Liver (tissue), 8 donors: ENCODE measurements at regions not wholly inside any gene's neighbourhood (a gene's known extent, or its start where the extent isn't known, plus 50 kb on each side); places are given as distances from the start of the nearest gene placed in this dataset.

Experiments
- DNase-seq: peaks from one replicate; pipeline ENCODE4 v3.0.0-alpha.2; 2017; ENCODE audit warnings: low spot score
- H3K27ac ChIP-seq, 2 donors: one replicate each; pipeline ENCODE4 v1.7.0; 2013; ENCODE audit warnings: inconsistent platforms in 2 of 2, low read length in 2 of 2, control low read depth in 1 of 2, low read depth in 1 of 2, mild to moderate bottlenecking in 1 of 2
- H3K27me3 ChIP-seq, 4 donors: one replicate each; pipeline versions ENCODE4 v1.6.1 to v1.7.0; 2013; ENCODE audit warnings: low read length in 3 of 4, inconsistent platforms in 1 of 4, mild to moderate bottlenecking in 1 of 4, moderate library complexity in 1 of 4; ENCODE audit not compliant: control insufficient read depth in 4 of 4, insufficient read depth in 4 of 4
- H3K36me3 ChIP-seq, 4 donors: one replicate each; pipeline versions ENCODE4 v1.6.1 to v1.7.0; 2013; ENCODE audit warnings: low read length in 3 of 4, mild to moderate bottlenecking in 3 of 4, low read depth in 1 of 4, moderate library complexity in 1 of 4; ENCODE audit not compliant: control insufficient read depth in 4 of 4, insufficient read depth in 3 of 4
- H3K4me1 ChIP-seq, 4 donors: one replicate each; pipeline versions ENCODE4 v1.6.1 to v1.7.0; 2013; ENCODE audit warnings: low read length in 3 of 4, mild to moderate bottlenecking in 3 of 4, moderate library complexity in 1 of 4; ENCODE audit not compliant: control insufficient read depth in 4 of 4, insufficient read depth in 4 of 4
- H3K4me3 ChIP-seq, 3 donors: one replicate each; pipeline versions ENCODE4 v1.6.1 to v1.7.0; 2013; ENCODE audit warnings: low read length in 3 of 3, control low read depth in 1 of 3, low read depth in 1 of 3, mild to moderate bottlenecking in 1 of 3
- H3K9ac ChIP-seq, 2 donors: one replicate each; pipeline ENCODE4 v1.7.0; 2013; ENCODE audit warnings: low read length in 2 of 2, mild to moderate bottlenecking in 2 of 2, moderate library complexity in 2 of 2, control low read depth in 1 of 2, low read depth in 1 of 2
- H3K9me3 ChIP-seq, 4 donors: one replicate each; pipeline versions ENCODE4 v1.6.1 to v1.7.0; 2013; ENCODE audit warnings: low read length in 3 of 4; ENCODE audit not compliant: control insufficient read depth in 4 of 4
- ATF3 ChIP-seq: IDR thresholded peaks from 2 replicates; pipeline ENCODE4 v1.6.1; 2016; ENCODE audit warnings: antibody characterized with exemption
- EGR1 ChIP-seq, 2 donors: IDR thresholded peaks; 2 replicates each; pipeline ENCODE4 v1.6.1; 2016 to 2018; ENCODE audit warnings: antibody characterized with exemption in 2 of 2, low read depth in 2 of 2
- FOXA1 ChIP-seq: IDR thresholded peaks from 2 replicates; pipeline ENCODE4 v1.6.1; 2016; ENCODE audit warnings: antibody characterized with exemption
- FOXA2 ChIP-seq: IDR thresholded peaks from 2 replicates; pipeline ENCODE4 v1.6.1; 2016; ENCODE audit warnings: antibody characterized with exemption
- GABPA ChIP-seq, 2 donors: IDR thresholded peaks in 1 of 2; conservative IDR thresholded peaks in 1 of 2; 2 replicates each; pipeline ENCODE4 v1.6.1; 2016; ENCODE audit warnings: antibody characterized with exemption in 2 of 2, mild to moderate bottlenecking in 1 of 2, moderate library complexity in 1 of 2
- HNF4A ChIP-seq, 2 donors: conservative IDR thresholded peaks; 2 replicates each; pipeline ENCODE4 v1.6.1; 2016; ENCODE audit warnings: antibody characterized with exemption in 2 of 2, mild to moderate bottlenecking in 2 of 2
- HNF4G ChIP-seq: IDR thresholded peaks from 2 replicates; pipeline ENCODE4 v1.6.1; 2016; ENCODE audit warnings: antibody characterized with exemption
- JUND ChIP-seq, 2 donors: IDR thresholded peaks; 2 replicates each; pipeline ENCODE4 v1.6.1; 2016; ENCODE audit warnings: antibody characterized with exemption in 2 of 2
- MAX ChIP-seq: IDR thresholded peaks from 2 replicates; pipeline ENCODE4 v1.6.1; 2016; ENCODE audit warnings: antibody characterized with exemption
- NR2F2 ChIP-seq: IDR thresholded peaks from 2 replicates; pipeline ENCODE4 v1.6.1; 2016; ENCODE audit warnings: antibody characterized with exemption
- RXRA ChIP-seq, 2 donors: IDR thresholded peaks; 2 replicates each; pipeline ENCODE4 v1.6.1; 2017 to 2018; ENCODE audit warnings: antibody characterized with exemption in 2 of 2, mild to moderate bottlenecking in 1 of 2
- SP1 ChIP-seq: IDR thresholded peaks from 2 replicates; pipeline ENCODE4 v1.6.1; 2018; ENCODE audit warnings: antibody characterized with exemption, mild to moderate bottlenecking
- TAF1 ChIP-seq: conservative IDR thresholded peaks from 2 replicates; pipeline ENCODE4 v1.6.1; 2016; ENCODE audit warnings: antibody characterized with exemption, mild to moderate bottlenecking
- YY1 ChIP-seq: IDR thresholded peaks from 2 replicates; pipeline ENCODE4 v1.6.1; 2016; ENCODE audit warnings: antibody characterized with exemption, mild to moderate bottlenecking
- ZBTB33 ChIP-seq: IDR thresholded peaks from 2 replicates; pipeline ENCODE4 v1.6.1; 2016; ENCODE audit warnings: antibody characterized with exemption
- WGBS: extraction: QIAGEN DNeasy Blood & Tissue Kit; methylation state at CpG from one replicate; pipeline ENCODE4 v1.1.7; 2013; 5-methylcytosine and 5-hydroxymethylcytosine counted together
- TF ChIP-seq, protein P1 (sequence below): fragments of 150-350 bp; IDR thresholded peaks from 2 replicates; pipeline ENCODE4 v1.5.1; 2017; ENCODE audit warnings: improper control_type of control experiment, low read depth, low read length; ENCODE audit not compliant: missing input control
- donor health status: healthy.
- donor health status: healthy.
- donor health status: healthy.
- donor health status: healthy.
- donor health status: healthy.

DNA sequence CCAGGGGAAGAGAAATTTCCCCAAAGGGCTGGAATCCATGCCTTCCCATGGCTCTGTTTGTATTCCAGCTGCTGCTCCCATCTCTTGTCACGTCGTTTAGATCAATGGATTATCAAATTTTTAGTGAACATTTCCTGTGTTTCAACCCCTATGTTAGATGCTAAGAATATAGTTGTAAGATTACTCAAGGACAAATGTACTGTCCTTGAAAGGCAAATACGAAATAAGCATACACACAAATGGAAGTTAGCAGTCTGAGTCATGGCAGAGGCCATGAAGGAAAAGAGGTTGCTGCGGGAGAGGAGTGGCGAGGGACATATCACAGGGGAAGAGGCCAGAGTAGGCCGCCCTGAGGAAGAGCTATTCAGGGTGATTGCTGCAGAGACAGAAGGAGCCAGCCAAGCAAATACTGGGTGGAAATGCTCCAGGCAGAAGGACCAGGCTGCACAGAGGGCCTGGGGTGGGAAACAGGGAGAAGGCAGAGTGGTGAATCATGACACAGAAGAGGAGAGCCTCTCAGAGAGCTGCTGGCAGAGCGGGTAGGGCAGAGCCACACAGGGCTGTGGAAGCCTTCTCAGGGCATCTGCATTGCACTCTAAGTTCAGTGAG is 219.2 kb upstream of the LRFN2 start:
- Histone ChIP-seq H3K9ac (no peak overlapping the region), H3K4me1 (peaks cover 0 to 7% (median 0%) of the 10 kb centered on the region in 4 donors), H3K27ac (no peak overlapping the region), H3K4me3 (no peak overlapping the region), H3K27me3 (no peaks in the 10 kb centered on the region), H3K9me3 (no peaks in the 10 kb centered on the region), H3K36me3 (no peaks in the 10 kb centered on the region)
- WGBS = 89% methylated on average over 7 of the region's 7 CpGs
- DNase-seq = no peak
- no peak for TF ChIP-seq JUND (IDR thresholded peaks at IDR 0.05)
- TF ChIP-seq FOXA2 = no peak
- no peak for TF ChIP-seq SP1

DNA sequence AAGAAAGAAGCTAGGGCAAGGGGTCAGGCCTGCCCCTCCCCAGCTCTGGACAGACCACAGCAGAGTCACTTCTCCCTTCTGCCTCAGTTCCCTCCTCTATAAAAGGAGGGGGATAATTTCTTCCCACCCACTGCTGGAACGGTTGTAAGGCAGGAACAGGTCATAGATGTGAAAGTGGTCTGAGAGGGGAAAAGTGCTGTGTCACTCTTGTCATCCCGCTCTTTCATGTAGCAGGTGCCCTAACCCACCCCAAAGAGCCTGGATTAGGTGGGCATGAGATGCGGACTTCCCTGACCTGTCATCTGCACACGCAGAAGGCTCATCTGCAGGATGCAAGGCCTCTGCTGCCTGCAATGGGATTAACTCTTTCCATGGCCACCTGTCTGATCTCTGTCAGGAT is 218.2 kb upstream of the LRFN2 start:
- Histone ChIP-seq H3K4me1 (peaks cover 0 to 7% (median 0%) of the 10 kb centered on the region in 4 donors), H3K9me3 (no peaks in the 10 kb centered on the region), H3K4me3 (no peak overlapping the region), H3K9ac (no peak overlapping the region), H3K27ac (no peak overlapping the region), H3K36me3 (no peaks in the 10 kb centered on the region), H3K27me3 (no peaks in the 10 kb centered on the region)
- DNase-seq = no peak
- TF ChIP-seq MAX (no peak), HNF4A (conservative IDR thresholded peaks at IDR 0.05) (no peak), FOXA2 (no peak), GABPA (IDR thresholded peaks at IDR 0.05 in 1 of 2, conservative IDR thresholded peaks at IDR 0.05 in 1 of 2) (no peak), FOXA1 (no peak), SP1 (no peak), RXRA (IDR thresholded peaks at IDR 0.05) (no peak), TAF1 (no peak), YY1 (no peak), EGR1 (IDR thresholded peaks at IDR 0.05; ENCODE audit: low read depth in 2 of 2) (no peak)
- 90% methylated on average over 4 of the region's 4 CpGs for WGBS

- DNase-seq = no peak
- 94% methylated on average over 4 of the region's 4 CpGs for WGBS
- Histone ChIP-seq H3K4me3 (no peak overlapping the region), H3K9me3 (no peaks in the 10 kb centered on the region), H3K4me1 (peaks cover 0 to 7% (median 0%) of the 10 kb centered on the region in 4 donors), H3K36me3 (no peaks in the 10 kb centered on the region), H3K27me3 (no peaks in the 10 kb centered on the region), H3K9ac (no peak overlapping the region), H3K27ac (no peak overlapping the region)
- TF ChIP-seq YY1 (no peak), HNF4G (no peak), GABPA (IDR thresholded peaks at IDR 0.05 in 1 of 2, conservative IDR thresholded peaks at IDR 0.05 in 1 of 2) (no peak), ATF3 (no peak)
These were observed 217.7 kb upstream of the LRFN2 start for GRCh38 chr6:40804905-40805304.

DNA sequence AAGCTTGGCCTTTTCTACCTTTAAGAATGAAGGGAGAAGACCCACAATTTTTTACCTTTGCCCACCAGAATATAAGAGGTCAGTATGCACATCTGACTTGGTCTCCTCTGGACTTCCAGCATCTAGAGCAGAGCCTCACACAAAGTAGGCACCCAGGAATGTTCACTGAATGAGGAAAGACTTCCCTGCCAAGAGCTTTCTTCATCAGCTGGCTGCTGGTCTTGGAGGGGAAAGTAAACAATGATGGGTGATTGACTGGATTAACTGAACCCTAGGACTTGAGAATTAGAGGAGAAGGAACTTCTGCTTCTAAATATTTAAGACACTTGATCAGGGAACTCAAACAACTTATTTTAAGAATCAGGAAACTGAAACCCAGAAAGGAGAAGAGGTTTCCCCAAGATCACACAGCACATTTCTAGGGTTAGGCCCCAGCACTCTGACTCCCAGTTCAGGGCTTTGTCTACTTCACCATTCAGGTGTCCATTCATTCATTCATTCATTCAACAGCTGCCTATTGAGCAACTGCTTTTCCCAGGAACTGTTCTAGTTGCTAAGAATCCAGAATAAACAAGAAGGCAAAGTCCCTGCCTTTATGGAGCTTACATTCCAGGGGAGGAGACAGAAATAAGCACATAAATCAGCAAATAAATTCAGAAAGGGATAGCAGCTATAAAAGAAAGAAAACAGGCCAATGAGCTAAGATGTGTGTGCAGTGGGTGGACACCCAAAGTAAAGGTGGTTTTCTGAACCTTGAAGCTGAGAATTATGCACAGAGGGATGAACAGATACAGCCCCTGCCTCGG is 216.9 kb upstream of the LRFN2 start:
- Histone ChIP-seq H3K9ac (no peak overlapping the region), H3K36me3 (no peaks in the 10 kb centered on the region), H3K4me3 (no peak overlapping the region), H3K27ac (no peak overlapping the region), H3K4me1 (peaks cover 0 to 7% (median 0%) of the 10 kb centered on the region in 4 donors), H3K9me3 (no peaks in the 10 kb centered on the region), H3K27me3 (no peaks in the 10 kb centered on the region)
- DNase-seq = no peak
- 93% methylated on average over 1 of the region's 1 CpG for WGBS
- TF ChIP-seq ZBTB33 (no peak), FOXA1 (no peak), NR2F2 (no peak), HNF4A (conservative IDR thresholded peaks at IDR 0.05) (no peak), HNF4G (no peak), JUND (IDR thresholded peaks at IDR 0.05) (no peak), EGR1 (IDR thresholded peaks at IDR 0.05; ENCODE audit: low read depth in 2 of 2) (no peak)
- TF ChIP-seq, protein P1, sequence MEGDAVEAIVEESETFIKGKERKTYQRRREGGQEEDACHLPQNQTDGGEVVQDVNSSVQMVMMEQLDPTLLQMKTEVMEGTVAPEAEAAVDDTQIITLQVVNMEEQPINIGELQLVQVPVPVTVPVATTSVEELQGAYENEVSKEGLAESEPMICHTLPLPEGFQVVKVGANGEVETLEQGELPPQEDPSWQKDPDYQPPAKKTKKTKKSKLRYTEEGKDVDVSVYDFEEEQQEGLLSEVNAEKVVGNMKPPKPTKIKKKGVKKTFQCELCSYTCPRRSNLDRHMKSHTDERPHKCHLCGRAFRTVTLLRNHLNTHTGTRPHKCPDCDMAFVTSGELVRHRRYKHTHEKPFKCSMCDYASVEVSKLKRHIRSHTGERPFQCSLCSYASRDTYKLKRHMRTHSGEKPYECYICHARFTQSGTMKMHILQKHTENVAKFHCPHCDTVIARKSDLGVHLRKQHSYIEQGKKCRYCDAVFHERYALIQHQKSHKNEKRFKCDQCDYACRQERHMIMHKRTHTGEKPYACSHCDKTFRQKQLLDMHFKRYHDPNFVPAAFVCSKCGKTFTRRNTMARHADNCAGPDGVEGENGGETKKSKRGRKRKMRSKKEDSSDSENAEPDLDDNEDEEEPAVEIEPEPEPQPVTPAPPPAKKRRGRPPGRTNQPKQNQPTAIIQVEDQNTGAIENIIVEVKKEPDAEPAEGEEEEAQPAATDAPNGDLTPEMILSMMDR = no peak
